Esophagus squamous epithelium (tissue), 5 donors: ENCODE measurements at regions not wholly inside any gene's neighbourhood (a gene's known extent, or its start where the extent isn't known, plus 50 kb on each side); places are given as distances from the start of the nearest gene placed in this dataset.
"Not testable (repeated sequence)": the region's sequence is repeated elsewhere in the genome, so short reads cannot be mapped to it uniquely, and the experiment has no call there.

Experiments
- DNase-seq: peaks from one replicate; lab custom pipeline; 2025; lab: John Stamatoyannopoulos, UW
- H3K27ac ChIP-seq, 4 donors: fragments of 200-600 bp; sonication (generic); one replicate each; pipeline ENCODE4 v1.5.1; 2016 to 2019; ENCODE audit warnings: mild to moderate bottlenecking in 1 of 4
- H3K27me3 ChIP-seq, 4 donors: fragments of 200-600 bp; sonication (generic); 1 replicate in 3 of 4; 2 replicates in 1 of 4; pipeline versions ENCODE4 v1.5.1 to v1.6.0; 2017 to 2021; ENCODE audit warnings: antibody characterized with exemption in 1 of 4
- H3K36me3 ChIP-seq, 3 donors: fragments of 200-600 bp; sonication (generic); one replicate each; pipeline ENCODE4 v1.5.1; 2016 to 2019
- H3K4me1 ChIP-seq, 3 donors: fragments of 200-600 bp; sonication (generic); one replicate each; pipeline ENCODE4 v1.5.1; 2017 to 2019
- H3K4me3 ChIP-seq, 4 donors: fragments of 200-600 bp; sonication (generic); 1 replicate in 3 of 4; 2 replicates in 1 of 4; pipeline ENCODE4 v1.5.1; 2016 to 2019; ENCODE audit warnings: mild to moderate bottlenecking in 2 of 4, moderate library complexity in 1 of 4
- H3K9me3 ChIP-seq, 3 donors: fragments of 200-600 bp; sonication (generic); one replicate each; pipeline ENCODE4 v1.5.1; 2016 to 2019
- POLR2A ChIP-seq, 4 donors: fragments of 450-650 bp; IDR thresholded peaks; one replicate each; pipeline ENCODE4 v1.6.1; 2017; ENCODE audit warnings: antibody characterized with exemption in 4 of 4, mild to moderate bottlenecking in 4 of 4, moderate library complexity in 3 of 4
- WGBS, 2 donors: methylation state at CpG; one replicate each; pipeline ENCODE4 v1.1.5; 2018; 5-methylcytosine and 5-hydroxymethylcytosine counted together
- intact Hi-C: fragments of 100-400 bp; cut with DNase I; formaldehyde crosslinking; loops from one replicate; pipeline ENCODE4 v1.15.0; 2022
- TF ChIP-seq, protein P1 (sequence below), 6 experiments: fragments of 450-650 bp in 4 of 6; fragments of 200-600 bp in 2 of 6; sonication (generic) in 2 of 6; IDR thresholded peaks; one replicate each; pipeline ENCODE4 v1.5.1; 2016 to 2019; ENCODE audit warnings: antibody characterized with exemption in 6 of 6, mild to moderate bottlenecking in 4 of 6, moderate library complexity in 4 of 6
- donor health status: DM: yes; HTN: yes; CAD: no.

DNA sequence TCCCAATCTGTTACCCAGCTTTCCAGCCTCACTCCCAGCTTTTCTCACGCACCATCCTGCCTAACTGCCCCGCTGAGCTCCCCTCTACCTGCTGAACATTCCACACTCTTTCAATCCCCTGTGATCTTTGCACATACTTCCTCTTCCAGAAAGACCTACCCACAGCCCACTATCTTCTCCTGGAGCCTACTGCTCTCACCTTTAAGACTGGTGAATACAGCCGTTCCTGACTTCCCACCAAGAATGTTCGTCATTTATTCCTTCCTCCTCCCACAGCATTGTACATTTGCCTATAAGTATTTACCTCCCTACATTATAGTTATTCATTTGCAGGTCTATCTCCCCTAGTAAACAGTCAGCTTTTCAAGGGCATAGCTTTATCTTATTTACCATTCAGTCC is 61.9 kb upstream of the MBOAT1 start:
- intact Hi-C loops, result no loop called here
- Histone ChIP-seq H3K36me3 (no peaks in the 10 kb centered on the region), H3K4me3 (no peak overlapping the region), H3K9me3 (no peaks in the 10 kb centered on the region), H3K27me3 (peaks cover 0 to 18% (median 0%) of the 10 kb centered on the region in 4 donors), H3K4me1 (peaks cover 0 to 11% (median 0%) of the 10 kb centered on the region in 3 donors), H3K27ac (no peak overlapping the region)
- WGBS, 2 donors, result 91 to 93% methylated on average over 4 of the region's 4 CpGs
- no peak for TF ChIP-seq POLR2A (IDR thresholded peaks at IDR 0.05)
- no peak for DNase-seq

DNA sequence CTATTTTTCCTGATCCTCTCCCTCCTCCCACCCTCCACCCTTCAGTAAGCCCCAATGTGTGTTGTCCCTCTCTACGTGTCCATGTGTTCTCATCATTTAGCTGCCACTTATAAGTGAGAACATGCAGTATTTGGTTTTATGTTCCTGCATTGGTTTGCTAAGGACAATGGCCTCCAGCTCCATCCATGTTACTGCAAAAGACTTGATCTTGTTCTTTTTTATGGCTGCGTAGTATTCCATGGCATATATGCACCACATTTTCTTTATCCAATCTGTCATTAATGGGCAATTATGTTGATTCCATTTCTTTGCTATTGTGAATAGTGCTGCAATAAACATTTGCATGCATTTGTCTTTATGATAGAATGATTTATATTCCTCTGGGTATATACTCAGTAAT is 63.6 kb upstream of the MBOAT1 start:
- Histone ChIP-seq H3K4me1 (peaks cover 0 to 18% (median 0%) of the 10 kb centered on the region in 3 donors), H3K27me3 (peaks cover 0 to 24% (median 0%) of the 10 kb centered on the region in 4 donors)
- DNase-seq, H3K27ac ChIP-seq, intact Hi-C loops, H3K4me3 ChIP-seq, H3K36me3 ChIP-seq, H3K9me3 ChIP-seq: not testable (repeated sequence)
- WGBS, 2 donors, result 88 to 100% methylated on average over 2 of the region's 2 CpGs

DNA sequence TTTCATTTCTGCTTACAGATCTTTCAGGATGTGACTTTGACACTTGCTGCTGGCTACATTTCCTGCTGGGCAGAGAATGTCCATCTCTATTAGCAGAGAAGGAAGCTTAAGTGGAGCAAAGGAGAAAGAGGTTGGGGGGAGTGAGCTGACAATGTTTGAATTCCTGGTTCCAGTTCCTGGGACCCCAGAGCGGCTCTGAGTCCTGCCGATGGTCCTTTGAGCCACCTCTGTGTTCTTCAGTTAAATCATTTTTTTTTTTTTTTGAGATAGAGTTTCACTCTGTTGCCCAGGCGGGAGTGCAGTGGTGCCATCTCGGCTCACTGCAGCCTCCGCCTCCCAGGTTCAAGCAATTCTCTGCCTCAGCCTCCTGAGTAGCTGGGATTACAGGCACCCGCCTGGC is 65.5 kb upstream of the MBOAT1 start:
- H3K4me3 ChIP-seq, H3K36me3 ChIP-seq, intact Hi-C loops, DNase-seq, H3K9me3 ChIP-seq, H3K27ac ChIP-seq: not testable (repeated sequence)
- Histone ChIP-seq H3K27me3 (peaks cover 0 to 24% (median 0%) of the 10 kb centered on the region in 4 donors), H3K4me1 (peaks cover 0 to 18% (median 0%) of the 10 kb centered on the region in 3 donors)
- WGBS, 2 donors, result 75 to 87% methylated on average over 5 to 6 of the region's 6 CpGs

DNA sequence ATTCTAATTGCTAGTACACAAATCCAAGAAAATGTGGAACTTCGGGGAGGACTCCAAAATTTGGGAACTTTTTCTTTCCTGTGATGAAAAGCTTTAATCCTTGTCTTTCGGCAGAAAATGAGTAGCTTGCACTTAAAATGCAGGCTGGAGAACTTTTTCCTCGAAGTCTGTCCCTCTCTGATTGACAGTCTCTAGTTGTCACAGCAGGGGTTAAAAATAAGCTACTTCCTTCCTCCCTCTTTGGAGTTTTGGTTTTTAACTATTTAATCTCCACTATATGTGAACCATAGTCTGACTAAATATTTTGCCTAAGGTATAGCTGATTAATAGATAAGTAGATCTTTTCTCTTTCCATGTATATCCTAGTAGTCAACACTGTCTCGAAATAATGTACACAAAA is 66.8 kb upstream of the MBOAT1 start:
- H3K4me3 ChIP-seq, result no peak overlapping the region
- no peak overlapping the region for H3K27ac ChIP-seq
- peaks cover 0 to 24% (median 0%) of the 10 kb centered on the region in 4 donors for H3K27me3 ChIP-seq
- DNase-seq, result no peak
- WGBS, 2 donors, result 36 to 49% methylated on average over 4 of the region's 4 CpGs
- H3K9me3 ChIP-seq, result peaks cover 0 to 6% (median 0%) of the 10 kb centered on the region in 3 donors
- TF ChIP-seq, protein P1, sequence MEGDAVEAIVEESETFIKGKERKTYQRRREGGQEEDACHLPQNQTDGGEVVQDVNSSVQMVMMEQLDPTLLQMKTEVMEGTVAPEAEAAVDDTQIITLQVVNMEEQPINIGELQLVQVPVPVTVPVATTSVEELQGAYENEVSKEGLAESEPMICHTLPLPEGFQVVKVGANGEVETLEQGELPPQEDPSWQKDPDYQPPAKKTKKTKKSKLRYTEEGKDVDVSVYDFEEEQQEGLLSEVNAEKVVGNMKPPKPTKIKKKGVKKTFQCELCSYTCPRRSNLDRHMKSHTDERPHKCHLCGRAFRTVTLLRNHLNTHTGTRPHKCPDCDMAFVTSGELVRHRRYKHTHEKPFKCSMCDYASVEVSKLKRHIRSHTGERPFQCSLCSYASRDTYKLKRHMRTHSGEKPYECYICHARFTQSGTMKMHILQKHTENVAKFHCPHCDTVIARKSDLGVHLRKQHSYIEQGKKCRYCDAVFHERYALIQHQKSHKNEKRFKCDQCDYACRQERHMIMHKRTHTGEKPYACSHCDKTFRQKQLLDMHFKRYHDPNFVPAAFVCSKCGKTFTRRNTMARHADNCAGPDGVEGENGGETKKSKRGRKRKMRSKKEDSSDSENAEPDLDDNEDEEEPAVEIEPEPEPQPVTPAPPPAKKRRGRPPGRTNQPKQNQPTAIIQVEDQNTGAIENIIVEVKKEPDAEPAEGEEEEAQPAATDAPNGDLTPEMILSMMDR (IDR thresholded peaks at IDR 0.05), result no peak
- no peak for TF ChIP-seq POLR2A (IDR thresholded peaks at IDR 0.05)
- no peaks in the 10 kb centered on the region for H3K36me3 ChIP-seq
- intact Hi-C loops, result no loop called here
- peaks cover 0 to 18% (median 0%) of the 10 kb centered on the region in 3 donors for H3K4me1 ChIP-seq

DNA sequence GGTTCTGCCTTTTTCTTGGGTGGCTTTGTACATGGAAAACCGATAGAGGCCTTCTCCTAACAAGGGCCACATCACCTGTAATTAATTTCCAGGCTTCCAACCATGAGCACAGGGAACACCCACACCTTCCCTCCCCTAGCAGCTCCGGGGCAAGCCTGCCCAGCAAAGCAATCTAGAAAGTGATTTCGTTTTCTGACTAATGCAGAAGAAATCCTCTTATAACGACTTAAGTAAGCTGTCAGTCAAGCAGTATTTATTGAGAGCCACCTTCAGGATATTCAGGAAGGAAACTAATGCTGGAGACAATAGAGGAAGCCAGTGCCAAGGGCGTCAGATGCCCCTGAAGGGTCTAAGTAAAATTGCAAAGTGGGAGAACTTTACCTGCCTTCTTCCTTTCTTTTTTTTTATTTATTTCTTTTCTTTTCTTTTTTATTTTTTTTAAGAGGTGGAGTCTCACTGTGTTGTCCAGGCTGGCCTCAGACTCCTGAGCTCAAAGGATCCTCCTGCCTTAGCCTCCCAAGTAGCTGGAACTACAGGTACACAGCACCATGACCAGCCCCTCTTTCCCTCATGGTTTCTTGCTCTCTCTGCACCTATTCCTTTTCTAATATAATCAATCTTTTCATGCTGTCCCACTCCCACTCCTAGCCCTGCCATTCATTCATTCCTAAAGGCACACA is 67.5 kb upstream of the MBOAT1 start:
- H3K4me1 ChIP-seq, result peaks cover 0 to 18% (median 0%) of the 10 kb centered on the region in 3 donors
- 24 to 55% methylated on average over 4 to 5 of the region's 5 CpGs for whole genome bisulfite sequencing, 2 donors
- H3K9me3 ChIP-seq, result peaks cover 0 to 6% (median 0%) of the 10 kb centered on the region in 3 donors
- no peak overlapping the region for H3K4me3 ChIP-seq
- no peak for DNase-seq
- intact Hi-C loops, result no loop called here
- H3K36me3 ChIP-seq, result no peaks in the 10 kb centered on the region
- H3K27ac ChIP-seq, result no peak overlapping the region
- H3K27me3 ChIP-seq, result peaks cover 0 to 24% (median 0%) of the 10 kb centered on the region in 4 donors
- TF ChIP-seq POLR2A (IDR thresholded peaks at IDR 0.05), result no peak
- TF ChIP-seq, protein P1 (IDR thresholded peaks at IDR 0.05), result no peak

DNA sequence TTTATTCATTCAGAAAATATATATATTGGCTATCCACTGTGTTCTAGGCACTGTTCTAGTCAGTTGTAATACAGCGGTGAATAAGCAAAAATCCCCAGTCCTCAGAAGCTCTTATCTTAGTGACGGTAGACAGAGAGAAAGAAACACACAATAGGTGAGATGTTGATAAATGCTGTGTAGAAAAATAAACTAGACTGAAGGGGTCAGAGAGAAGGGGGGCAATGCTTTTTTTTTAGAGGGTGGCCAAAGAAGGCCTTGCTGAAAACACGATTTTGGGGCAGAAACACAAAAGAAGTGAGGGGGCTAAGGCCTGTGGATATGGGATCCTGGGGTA is 68.0 kb upstream of the MBOAT1 start:
- WGBS, 2 donors, result 58 to 64% methylated on average over 3 of the region's 3 CpGs
- Histone ChIP-seq H3K27ac (no peak overlapping the region), H3K9me3 (peaks cover 0 to 6% (median 0%) of the 10 kb centered on the region in 3 donors), H3K4me3 (no peak overlapping the region), H3K27me3 (peaks cover 0 to 24% (median 0%) of the 10 kb centered on the region in 4 donors), H3K36me3 (no peaks in the 10 kb centered on the region), H3K4me1 (peaks cover 0 to 18% (median 0%) of the 10 kb centered on the region in 3 donors)
- intact Hi-C loops, result no loop called here
- TF ChIP-seq, protein P1 (IDR thresholded peaks at IDR 0.05), result no peak
- no peak for TF ChIP-seq POLR2A (IDR thresholded peaks at IDR 0.05)
- DNase-seq, result no peak
